ENCODE measurements at regions not wholly inside any gene's neighbourhood (a gene's known extent, or its start where the extent isn't known, plus 50 kb on each side); places are given as distances from the start of the nearest gene placed in this dataset.
"Not testable (repeated sequence)": the region's sequence is repeated elsewhere in the genome, so short reads cannot be mapped to it uniquely, and the experiment has no call there.

- DNase-seq (ENCODE audit: low read depth in 3 of 3, low spot score in 2 of 3) = no peak
Observed at GRCh38 chr4:83931659-83932438, 395.9 kb downstream of the GPAT3 start.

- DNase-seq (ENCODE audit: low read depth in 3 of 3, low spot score in 2 of 3) = no peak
Observed at GRCh38 chr4:83929550-83929949, 393.6 kb downstream of the GPAT3 start.

- no peak for DNase-seq (ENCODE audit: low read depth in 3 of 3, low spot score in 2 of 3)
Observed at GRCh38 chr4:83926950-83927349, 391.0 kb downstream of the GPAT3 start.

- no peak for DNase-seq (ENCODE audit: low read depth in 3 of 3, low spot score in 2 of 3)
Observed at GRCh38 chr4:83923341-83923740, 387.4 kb downstream of the GPAT3 start.

GRCh38 chr4:83922402-83922801, 386.5 kb downstream of the GPAT3 start:
- no peak for DNase-seq (ENCODE audit: low read depth in 3 of 3, low spot score in 2 of 3)

- DNase-seq (ENCODE audit: low read depth in 3 of 3, low spot score in 2 of 3) = no peak
Observed at GRCh38 chr4:83921124-83921523, 385.2 kb downstream of the GPAT3 start.

GRCh38 chr4:83920375-83920774, 384.5 kb downstream of the GPAT3 start:
- no peak for DNase-seq (ENCODE audit: low read depth in 3 of 3, low spot score in 2 of 3)

GRCh38 chr4:83917572-83917971, 381.7 kb downstream of the GPAT3 start:
- no peak for DNase-seq (ENCODE audit: low read depth in 3 of 3, low spot score in 2 of 3)

- no peak for DNase-seq (ENCODE audit: low read depth in 3 of 3, low spot score in 2 of 3)
Observed at GRCh38 chr4:83910693-83911092, 374.8 kb downstream of the GPAT3 start.

GRCh38 chr4:83906561-83906960, 370.7 kb downstream of the GPAT3 start:
- no peak for DNase-seq (ENCODE audit: low read depth in 3 of 3, low spot score in 2 of 3)

GRCh38 chr4:83905952-83906351, 370.0 kb downstream of the GPAT3 start:
- DNase-seq (ENCODE audit: low read depth in 3 of 3, low spot score in 2 of 3) = no peak

- DNase-seq (ENCODE audit: low read depth in 3 of 3, low spot score in 2 of 3) = not testable (repeated sequence)
Observed at GRCh38 chr4:83903740-83904139, 367.8 kb downstream of the GPAT3 start.

- DNase-seq (ENCODE audit: low read depth in 3 of 3, low spot score in 2 of 3) = no peak
Observed at GRCh38 chr4:83894831-83895230, 358.9 kb downstream of the GPAT3 start.

GRCh38 chr4:83890816-83891215, 354.9 kb downstream of the GPAT3 start:
- no peak for DNase-seq (ENCODE audit: low read depth in 3 of 3, low spot score in 2 of 3)

- DNase-seq (ENCODE audit: low read depth in 3 of 3, low spot score in 2 of 3) = no peak
Observed at GRCh38 chr4:83890231-83890630, 354.3 kb downstream of the GPAT3 start.

GRCh38 chr4:83889802-83890201, 353.9 kb downstream of the GPAT3 start:
- DNase-seq (ENCODE audit: low read depth in 3 of 3, low spot score in 2 of 3) = no peak

- DNase-seq (ENCODE audit: low read depth in 3 of 3, low spot score in 2 of 3) = no peak
Observed at GRCh38 chr4:83885256-83886182, 349.6 kb downstream of the GPAT3 start.

- no peak for DNase-seq (ENCODE audit: low read depth in 3 of 3, low spot score in 2 of 3)
Observed at GRCh38 chr4:83876047-83876446, 340.1 kb downstream of the GPAT3 start.

GRCh38 chr4:83875437-83875836, 339.5 kb downstream of the GPAT3 start:
- DNase-seq (ENCODE audit: low read depth in 3 of 3, low spot score in 2 of 3) = no peak

GRCh38 chr4:83873996-83874395, 338.1 kb downstream of the GPAT3 start:
- DNase-seq (ENCODE audit: low read depth in 3 of 3, low spot score in 2 of 3) = no peak

- no peak for DNase-seq (ENCODE audit: low read depth in 3 of 3, low spot score in 2 of 3)
Observed at GRCh38 chr4:83870328-83870950, 334.5 kb downstream of the GPAT3 start.
